GM18498 (cell line): ENCODE measurements at regions not wholly inside any gene's neighbourhood (a gene's known extent, or its start where the extent isn't known, plus 50 kb on each side); places are given as distances from the start of the nearest gene placed in this dataset.

Experiments used
- ATAC-seq: cut with Tn5 transposase; IDR thresholded peaks from one replicate; pipeline ENCODE4 v1.9.1; 2021; ENCODE audit warnings: mild to moderate bottlenecking, moderate library complexity; ENCODE audit not compliant: unreplicated experiment

GRCh38 chr5:34501016-34501415, 155.1 kb upstream of the RAI14 start:
- ATAC-seq, result no peak

GRCh38 chr5:34501840-34502239, 154.3 kb upstream of the RAI14 start:
- ATAC-seq, result no peak

DNA sequence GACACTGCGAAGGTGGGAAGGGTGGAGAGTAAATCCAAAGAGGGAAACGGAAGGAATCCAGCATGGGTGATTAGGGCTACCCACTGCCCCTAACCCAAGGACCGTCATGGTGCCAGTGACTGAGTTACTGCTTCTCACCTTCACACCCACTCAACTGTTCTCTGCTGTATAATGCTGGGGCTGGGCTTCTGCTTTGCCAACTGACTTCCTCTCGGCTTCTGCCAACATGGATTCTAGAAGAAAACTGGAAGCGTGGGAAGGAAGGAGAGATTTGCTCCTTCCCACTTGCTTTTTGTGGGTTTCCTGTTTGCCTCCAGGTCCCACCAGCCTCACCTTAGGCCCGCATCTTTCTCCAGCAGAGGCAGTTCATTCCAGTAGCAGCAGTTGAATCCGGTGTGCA, 153.5 kb upstream of the RAI14 start:
- no peak for ATAC-seq

GRCh38 chr5:34503379-34504253, 152.5 kb upstream of the RAI14 start:
- ATAC-seq, result no peak

DNA sequence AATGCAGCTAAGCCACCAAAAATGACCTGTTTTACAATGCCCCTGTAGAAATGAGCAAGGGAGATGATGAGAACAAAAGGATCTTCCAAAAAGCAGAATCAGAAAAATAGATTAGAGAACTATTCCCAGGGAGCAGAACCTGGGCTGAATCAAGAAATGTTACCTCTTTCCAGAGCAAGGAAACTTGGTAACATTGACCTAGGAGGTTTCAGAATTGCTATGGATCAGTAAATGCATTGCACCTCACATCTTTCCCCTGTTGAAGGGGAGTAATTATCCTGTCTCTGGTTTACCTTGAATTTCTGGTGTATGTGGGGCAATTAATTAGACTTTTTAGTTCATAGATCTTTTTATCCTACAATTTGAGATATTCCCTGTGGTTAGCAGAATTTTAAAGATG, 151.2 kb upstream of the RAI14 start:
- ATAC-seq, result no peak

GRCh38 chr5:34505731-34506130, 150.4 kb upstream of the RAI14 start:
- ATAC-seq, result no peak

DNA sequence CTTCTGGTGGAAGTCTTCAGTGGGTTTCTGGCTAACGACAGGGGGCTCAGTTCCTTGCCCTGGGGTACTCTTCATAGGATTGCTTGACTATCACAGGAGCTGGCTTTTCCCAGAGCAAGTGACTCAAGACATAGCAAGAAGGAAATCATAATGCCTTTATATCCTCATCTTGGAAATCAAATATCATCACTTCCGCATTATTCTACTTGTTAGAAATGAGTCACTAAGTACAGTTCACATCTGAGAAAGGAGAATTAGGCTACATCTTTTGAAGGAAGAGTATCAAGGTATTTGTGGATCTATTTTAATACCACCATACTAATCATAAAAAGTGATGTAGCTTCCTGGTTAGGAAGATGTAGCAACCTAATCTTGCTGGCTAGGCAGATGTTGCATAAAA, 148.2 kb upstream of the RAI14 start:
- ATAC-seq, result no peak

GRCh38 chr5:34509392-34509791, 146.7 kb upstream of the RAI14 start:
- ATAC-seq, result no peak

DNA sequence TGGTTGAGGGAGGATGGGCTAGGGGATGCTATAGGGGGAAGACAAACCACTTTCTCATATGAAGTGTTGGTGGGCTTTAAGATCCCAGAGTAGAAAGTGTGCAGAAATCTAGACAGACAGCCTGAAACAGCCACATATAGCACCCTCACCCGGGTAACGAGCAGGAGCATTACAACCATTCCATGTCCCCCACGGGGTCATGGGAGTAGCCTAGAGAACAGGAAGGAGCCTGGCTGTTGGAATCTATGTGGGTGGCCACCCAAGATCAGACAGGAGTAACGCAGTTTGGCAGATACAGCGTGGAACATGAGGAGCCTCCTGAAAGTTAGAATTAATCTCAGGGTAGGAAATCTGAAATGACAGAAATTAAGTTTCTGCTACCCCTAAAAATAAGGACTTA, 146.1 kb upstream of the RAI14 start:
- no peak for ATAC-seq

GRCh38 chr5:34511063-34511462, 145.1 kb upstream of the RAI14 start:
- no peak for ATAC-seq

DNA sequence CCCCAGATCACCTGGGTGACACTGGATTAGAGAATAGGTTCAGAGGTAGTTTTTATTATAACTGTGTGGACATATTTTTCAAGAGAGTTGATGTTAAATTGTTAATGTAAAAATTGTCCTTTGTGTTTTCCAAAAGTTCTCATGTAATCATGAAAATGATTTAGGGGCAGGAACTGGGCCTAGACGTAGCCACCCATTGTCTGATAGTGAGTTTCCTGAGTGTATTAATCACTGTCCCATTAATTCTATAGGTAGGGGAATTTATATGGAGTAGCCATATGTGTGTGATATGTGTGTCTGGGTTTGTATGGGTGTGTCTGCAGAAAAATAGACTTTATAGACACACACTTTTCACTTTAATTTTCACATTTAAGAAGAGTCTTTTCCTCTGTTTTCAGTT, 144.6 kb upstream of the RAI14 start:
- ATAC-seq, result no peak

- no peak for ATAC-seq
Measured at GRCh38 chr5:34511915-34512314, 144.2 kb upstream of the RAI14 start.

GRCh38 chr5:34516166-34516565, 140.0 kb upstream of the RAI14 start:
- ATAC-seq, result no peak

GRCh38 chr5:34516686-34517085, 139.4 kb upstream of the RAI14 start:
- no peak for ATAC-seq

DNA sequence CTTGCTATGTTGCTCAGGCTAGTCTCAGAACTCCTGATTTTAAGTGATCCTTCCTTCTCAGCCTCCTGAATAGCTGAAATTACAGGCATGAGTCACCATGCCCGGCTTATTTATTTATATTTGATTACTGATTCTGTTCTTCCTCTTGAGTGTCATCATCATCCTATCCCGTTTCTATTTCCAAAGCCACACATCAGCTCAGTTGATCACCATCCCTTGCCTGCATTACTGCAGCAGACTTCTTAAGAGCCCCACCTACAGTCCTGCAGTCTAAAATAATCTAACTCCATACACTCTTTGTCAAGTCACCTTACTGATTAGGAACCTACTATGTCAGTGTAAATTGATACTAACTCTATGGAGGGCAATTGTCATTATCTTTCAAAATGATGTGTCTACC, 138.9 kb upstream of the RAI14 start:
- no peak for ATAC-seq

DNA sequence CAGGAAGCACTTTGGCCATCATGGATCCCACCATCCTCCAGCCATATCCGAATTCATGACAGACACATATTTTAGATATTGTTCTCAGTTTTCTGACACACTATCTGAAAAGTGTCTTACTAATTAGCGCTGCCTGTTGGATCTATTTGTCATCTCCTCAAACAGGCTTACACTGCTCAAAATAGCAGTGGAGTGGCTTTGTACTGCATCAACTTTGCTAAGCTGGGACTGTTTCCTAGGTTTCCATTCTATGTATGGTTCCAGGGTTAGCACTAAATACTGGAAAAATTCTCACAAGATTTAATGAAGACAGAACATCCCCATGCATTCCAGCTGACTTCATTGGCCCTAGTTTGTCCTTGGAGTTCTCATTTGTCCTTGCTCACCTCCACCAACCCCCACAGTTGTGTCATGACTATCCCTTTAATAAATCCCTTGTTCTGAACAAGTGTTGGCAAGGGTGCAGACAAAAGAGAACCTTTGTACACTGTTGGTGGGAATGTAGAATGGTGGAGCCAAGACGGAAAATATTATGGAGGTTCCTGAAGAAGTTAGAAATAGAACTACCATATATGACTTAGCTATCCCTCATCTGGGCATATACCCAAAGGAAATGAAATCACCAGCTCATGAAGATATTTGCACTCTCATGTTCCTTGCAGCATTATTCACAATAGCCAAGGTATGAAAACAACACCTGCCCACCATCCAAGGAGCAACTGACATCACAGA, 136.5 kb upstream of the RAI14 start:
- ATAC-seq, result no peak

DNA sequence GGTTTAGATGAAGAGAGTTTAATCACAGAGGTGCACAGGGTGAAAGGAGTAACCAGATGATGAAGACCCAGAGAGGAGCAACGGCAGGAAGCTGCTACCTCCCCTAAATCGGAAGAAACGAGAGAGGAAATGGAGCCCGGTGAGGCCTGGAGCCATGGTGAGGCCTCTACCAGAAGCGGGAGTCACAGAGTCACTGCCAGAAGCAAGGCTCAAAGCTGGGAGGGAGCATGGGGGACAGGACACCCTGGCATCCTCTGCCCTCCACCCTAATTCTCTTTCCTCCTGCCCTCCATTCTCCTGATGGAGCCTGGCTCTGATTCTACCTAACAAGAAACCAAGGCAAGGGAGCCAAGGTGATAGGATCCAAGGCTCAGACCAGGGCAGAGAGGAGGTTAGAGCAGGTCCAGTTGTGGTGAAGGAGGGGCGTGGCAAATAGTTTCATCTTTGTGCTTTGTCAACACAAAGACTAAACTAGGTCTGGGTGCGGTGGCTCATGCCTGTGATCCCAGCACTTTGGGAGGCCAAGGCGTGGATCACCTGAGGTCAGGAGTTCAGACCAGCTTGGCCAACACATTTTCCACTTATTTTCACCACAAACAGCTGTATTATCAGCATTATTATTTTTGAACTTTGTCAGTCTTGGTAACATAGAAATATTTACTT, 134.4 kb upstream of the RAI14 start:
- no peak for ATAC-seq

- peak; percentile 96 for ATAC-seq
Measured at GRCh38 chr5:34522599-34523386, 133.3 kb upstream of the RAI14 start.

DNA sequence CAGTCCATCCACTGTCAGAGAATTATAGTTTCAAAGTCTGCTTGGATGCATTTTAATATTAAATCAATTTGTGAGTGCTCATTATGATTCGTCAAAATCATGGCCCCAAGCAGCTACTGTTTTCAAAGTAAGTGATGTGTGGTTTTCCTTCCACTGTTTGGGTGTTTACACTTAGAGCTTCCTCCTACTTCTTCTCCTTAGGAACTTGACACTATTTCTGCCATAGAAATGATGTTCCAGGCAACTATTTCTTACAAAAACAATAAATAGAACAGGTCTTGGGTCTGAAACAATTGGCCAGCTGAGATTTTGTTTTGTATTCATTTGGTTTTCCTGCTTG, 132.8 kb upstream of the RAI14 start:
- no peak for ATAC-seq

DNA sequence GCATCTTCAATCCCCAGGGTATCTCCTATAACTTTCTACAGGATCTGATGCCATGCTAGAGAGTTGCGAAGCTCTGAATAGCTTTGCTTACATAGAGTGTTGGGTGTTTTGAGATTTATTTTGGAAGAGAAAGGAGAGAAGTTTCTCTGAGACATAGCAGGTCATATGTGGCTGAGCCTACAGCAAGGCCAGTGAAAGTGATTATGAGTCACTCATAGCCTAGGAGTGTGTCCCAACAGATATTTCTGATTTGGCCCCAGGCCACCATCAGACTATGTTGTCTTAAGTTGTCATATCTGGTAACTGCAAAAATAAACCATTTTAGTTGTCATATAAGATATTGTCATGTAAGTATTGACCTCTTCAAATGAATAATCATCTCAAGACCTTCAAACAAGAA, 132.0 kb upstream of the RAI14 start:
- ATAC-seq, result no peak

GRCh38 chr5:34525761-34526160, 130.4 kb upstream of the RAI14 start:
- ATAC-seq, result no peak
